HL-60 (cell line): ENCODE measurements at regions not wholly inside any gene's neighbourhood (a gene's known extent, or its start where the extent isn't known, plus 50 kb on each side); places are given as distances from the start of the nearest gene placed in this dataset.

Experiments used
- CTCF ChIP-seq: IDR thresholded peaks from one replicate; pipeline ENCODE4 v1.5.1; 2011; ENCODE audit warnings: low read length, control low read depth, inconsistent platforms; ENCODE audit not compliant: insufficient read depth
- GABPA ChIP-seq: IDR thresholded peaks from 2 replicates; pipeline ENCODE4 v1.6.1; 2012; ENCODE audit warnings: low read depth
- POLR2AphosphoS5 ChIP-seq: IDR thresholded peaks from 2 replicates; pipeline ENCODE4 v1.6.1; 2012; ENCODE audit warnings: low read depth
- REST ChIP-seq: IDR thresholded peaks from 2 replicates; pipeline ENCODE4 v1.6.1; 2012; ENCODE audit warnings: low read depth; ENCODE audit not compliant: insufficient replicate concordance
- SPI1 ChIP-seq: IDR thresholded peaks from 2 replicates; pipeline ENCODE4 v1.6.1; 2012; ENCODE audit warnings: low read depth, mild to moderate bottlenecking, borderline replicate concordance

- TF ChIP-seq CTCF (no peak), REST (no peak), POLR2AphosphoS5 (no peak), GABPA (no peak), SPI1 (no peak)
These were observed 269.4 kb upstream of the PEX5L start for GRCh38 chr3:180306155-180306554.
